Gastroesophageal sphincter (tissue), 3 donors: ENCODE measurements at regions not wholly inside any gene's neighbourhood (a gene's known extent, or its start where the extent isn't known, plus 50 kb on each side); places are given as distances from the start of the nearest gene placed in this dataset.

Experiments
- CTCF ChIP-seq, 4 experiments: fragments of 200-600 bp in 2 of 4; fragments of 450-650 bp in 2 of 4; sonication (generic) in 1 of 4; IDR thresholded peaks; one replicate each; pipeline ENCODE4 v1.5.1; 2017 to 2019; ENCODE audit warnings: antibody characterized with exemption in 4 of 4, mild to moderate bottlenecking in 2 of 4, moderate library complexity in 2 of 4
- EP300 ChIP-seq: sonication (generic); formaldehyde crosslinking; IDR thresholded peaks from one replicate; pipeline ENCODE4 v1.6.1; 2017; ENCODE audit warnings: antibody characterized with exemption, mild to moderate bottlenecking
- POLR2A ChIP-seq, 2 donors: fragments of 450-650 bp; IDR thresholded peaks; one replicate each; pipeline ENCODE4 v1.6.1; 2017; ENCODE audit warnings: antibody characterized with exemption in 2 of 2, mild to moderate bottlenecking in 2 of 2, moderate library complexity in 1 of 2

DNA sequence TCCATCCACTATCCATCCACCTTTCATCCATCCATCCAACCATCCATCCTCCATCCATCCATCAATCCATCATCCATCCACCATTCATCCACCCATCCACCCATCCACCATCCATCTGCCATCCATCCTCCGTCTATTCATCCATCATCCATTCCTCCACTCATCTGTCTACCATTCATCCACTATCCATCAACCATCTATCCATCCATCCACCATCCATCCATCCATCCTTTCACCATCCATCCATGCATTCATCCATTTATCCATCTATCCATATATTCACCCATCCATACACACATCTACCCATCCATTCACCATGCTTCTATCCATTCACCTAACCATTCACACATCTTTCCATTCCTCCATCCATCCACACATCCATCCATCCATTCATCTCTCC is 207.0 kb upstream of the CDH4 start:
- no peak for TF ChIP-seq EP300
- TF ChIP-seq POLR2A (IDR thresholded peaks at IDR 0.05) = no peak
- no peak for TF ChIP-seq CTCF (IDR thresholded peaks at IDR 0.05)
